HG03139 (cell line): ENCODE measurements at regions not wholly inside any gene's neighbourhood (a gene's known extent, or its start where the extent isn't known, plus 50 kb on each side); places are given as distances from the start of the nearest gene placed in this dataset.

Experiments
- ATAC-seq: cut with Tn5 transposase; IDR thresholded peaks from one replicate; pipeline ENCODE4 v1.9.1; 2021; ENCODE audit not compliant: unreplicated experiment

DNA sequence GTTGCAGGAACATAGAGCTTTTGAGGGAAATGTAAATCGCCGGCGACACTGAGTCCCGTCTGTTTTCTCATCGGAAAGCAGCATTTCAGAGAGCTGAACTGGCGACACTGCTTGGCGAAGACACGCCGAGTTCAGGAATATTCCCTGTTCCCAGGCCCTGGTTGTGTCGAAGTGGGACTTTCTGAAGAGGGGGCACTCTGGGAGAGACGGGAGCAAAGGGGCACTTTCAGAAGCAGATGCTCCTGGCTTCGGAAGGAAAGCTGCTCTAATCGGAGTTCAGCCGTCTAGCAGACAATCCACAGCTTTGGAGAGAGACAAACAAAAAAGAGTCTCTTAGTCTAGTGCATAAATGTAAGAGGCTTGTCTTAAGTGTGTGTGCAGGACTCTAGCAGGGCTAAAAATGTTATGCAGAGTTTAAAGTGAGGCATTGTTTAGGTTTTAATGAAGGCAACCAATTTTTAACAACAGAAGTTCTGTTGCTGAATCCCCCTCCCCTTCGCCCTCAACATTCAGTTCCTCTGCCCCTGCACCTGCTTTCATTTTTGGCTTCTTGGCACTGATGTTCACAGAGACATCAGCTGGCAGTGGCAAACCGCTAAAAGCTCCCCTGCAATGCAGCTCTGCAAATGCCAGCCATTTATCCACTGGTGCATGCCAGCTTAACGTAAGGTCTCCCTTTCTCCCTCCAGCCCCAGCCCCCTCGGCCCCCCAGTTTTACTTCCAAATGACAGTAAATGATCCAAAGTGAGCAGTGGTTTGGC lies 289.5 kb upstream of the MPDZ start:
- ATAC-seq: no peak

DNA sequence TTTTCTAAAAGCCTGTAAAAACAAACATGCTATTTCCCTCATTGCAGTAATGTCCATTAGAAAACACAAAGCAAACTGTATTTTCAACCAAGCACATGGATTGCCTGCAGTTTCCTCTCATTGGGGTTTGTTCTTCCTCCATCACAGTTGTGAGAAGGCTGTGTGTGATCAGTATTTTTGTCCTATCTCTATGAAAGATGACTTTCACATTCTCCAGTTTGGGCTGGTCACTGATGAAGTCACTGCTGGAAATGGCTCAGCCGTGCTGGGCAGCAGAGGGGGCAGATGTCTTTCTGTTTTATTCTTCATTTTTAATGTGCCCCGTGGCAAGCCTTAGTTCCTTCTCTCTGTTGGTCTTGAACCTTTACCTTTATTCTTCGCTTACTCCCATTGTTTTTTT lies 288.9 kb upstream of the MPDZ start:
- no peak for ATAC-seq

DNA sequence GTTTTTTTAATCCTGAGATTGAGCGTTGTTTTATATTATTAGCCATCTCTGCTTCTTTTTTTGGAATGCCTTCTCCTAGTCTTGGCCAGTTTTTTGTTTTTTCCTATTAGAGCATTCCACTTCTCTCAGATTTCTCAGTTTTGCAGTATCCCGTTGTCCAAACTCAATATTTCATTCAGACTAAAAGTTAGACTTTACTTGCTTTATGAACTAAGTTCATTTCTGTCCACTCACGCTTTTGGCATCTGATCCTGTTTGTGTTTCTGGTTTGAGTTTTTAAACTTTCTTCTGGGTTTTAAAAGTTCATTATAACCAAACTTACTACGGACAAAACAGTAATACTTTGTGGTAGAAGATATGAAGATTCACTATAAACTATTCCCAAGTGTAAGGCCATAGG lies 288.3 kb upstream of the MPDZ start:
- ATAC-seq: no peak

DNA sequence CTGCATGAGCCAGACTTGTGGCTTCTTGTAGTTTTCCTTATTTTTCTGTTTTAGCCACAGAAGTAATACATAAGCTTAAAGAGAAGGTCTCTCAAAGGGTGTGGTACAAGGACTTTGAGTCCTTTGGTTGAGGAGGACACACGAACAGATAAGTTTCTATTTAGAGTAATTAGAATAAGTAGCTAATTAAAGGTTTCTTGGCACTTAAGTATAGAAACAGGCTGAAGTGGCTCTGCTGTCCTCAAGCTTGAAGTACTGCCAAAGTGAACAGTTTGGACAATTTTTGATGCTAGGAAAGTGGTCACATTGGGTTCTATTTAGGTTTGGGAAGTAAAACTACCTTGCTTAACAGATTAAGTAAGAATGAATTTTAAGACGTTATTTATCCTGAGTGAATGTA lies 278.3 kb upstream of the MPDZ start:
- ATAC-seq: no peak

DNA sequence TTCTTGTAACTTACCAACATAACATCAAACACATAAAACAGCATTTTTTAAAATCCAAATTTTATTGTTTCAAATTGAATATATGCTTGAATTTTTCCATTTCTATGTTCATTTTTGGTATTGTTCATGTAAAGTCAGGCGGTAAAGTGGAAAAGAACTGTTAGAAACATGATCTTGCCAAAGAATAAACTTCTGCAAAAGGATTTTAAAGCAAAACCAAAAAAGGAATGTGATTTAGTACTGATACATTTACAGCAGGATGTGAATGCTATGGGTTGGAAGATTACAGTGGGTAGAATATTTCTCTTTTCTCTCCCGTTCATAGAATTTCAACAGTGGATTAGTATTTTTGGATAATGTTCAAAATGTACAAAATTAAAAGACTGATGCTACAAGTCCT lies 277.2 kb upstream of the MPDZ start:
- no peak for ATAC-seq

DNA sequence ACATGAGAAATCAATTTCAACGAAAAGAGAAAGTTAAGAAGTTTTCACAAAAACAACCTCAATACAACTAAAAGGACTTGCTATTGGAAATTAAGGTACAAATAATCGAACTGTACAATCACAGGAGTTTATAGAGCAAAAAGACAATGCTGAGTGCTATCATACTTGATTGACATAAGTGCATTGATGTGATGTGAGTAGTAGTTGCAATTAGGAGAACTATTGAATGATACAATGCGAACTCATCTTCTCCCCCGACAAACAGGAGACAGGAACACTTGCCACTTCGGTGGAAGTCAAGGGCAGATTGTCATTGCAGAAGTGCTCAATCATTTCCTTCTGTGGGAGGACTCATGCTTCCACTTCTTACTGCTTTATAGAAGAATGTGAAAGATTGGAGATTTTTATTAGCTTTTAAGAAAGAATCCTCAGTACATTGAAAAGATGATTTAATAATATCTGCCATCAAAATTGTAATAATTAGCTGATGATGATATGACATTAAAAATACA lies 276.6 kb upstream of the MPDZ start:
- ATAC-seq: no peak

DNA sequence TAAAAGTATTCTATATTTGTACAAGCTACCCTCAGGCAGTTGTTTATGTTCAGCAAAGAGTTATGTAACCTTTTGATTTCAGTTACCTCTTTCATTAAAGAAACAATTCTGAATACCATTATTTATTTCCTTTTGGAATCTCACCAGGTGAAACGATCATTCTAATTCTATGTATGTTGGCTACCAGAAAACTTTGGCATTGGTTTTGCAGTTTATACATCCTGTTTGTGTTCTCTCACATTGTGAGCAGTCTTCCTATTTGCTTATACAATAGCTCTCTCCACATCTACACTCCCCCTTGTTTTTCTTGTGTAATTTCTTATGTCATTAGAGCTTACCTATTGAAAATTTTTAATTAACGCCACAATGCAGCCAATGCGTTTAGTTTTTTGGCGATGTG lies 276.0 kb upstream of the MPDZ start:
- no peak for ATAC-seq

DNA sequence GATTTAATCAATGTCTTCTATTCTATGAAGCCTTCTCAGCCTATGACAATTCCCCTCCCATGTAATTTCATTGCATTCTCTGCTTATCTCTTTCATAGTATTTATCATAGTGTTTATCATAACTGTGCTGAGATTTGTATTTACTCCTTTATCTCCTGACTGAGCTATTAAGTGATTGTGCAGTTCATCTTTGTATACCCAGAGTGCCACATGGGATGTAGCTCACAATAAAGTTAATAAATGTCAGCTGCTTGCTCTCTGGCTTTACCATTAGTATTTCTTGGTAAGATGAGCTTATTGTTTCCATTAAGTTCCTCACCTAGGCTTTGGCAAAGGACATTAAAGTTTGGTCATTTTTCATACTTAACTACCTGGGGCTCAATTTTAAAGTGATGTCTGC lies 275.1 kb upstream of the MPDZ start:
- ATAC-seq: no peak

DNA sequence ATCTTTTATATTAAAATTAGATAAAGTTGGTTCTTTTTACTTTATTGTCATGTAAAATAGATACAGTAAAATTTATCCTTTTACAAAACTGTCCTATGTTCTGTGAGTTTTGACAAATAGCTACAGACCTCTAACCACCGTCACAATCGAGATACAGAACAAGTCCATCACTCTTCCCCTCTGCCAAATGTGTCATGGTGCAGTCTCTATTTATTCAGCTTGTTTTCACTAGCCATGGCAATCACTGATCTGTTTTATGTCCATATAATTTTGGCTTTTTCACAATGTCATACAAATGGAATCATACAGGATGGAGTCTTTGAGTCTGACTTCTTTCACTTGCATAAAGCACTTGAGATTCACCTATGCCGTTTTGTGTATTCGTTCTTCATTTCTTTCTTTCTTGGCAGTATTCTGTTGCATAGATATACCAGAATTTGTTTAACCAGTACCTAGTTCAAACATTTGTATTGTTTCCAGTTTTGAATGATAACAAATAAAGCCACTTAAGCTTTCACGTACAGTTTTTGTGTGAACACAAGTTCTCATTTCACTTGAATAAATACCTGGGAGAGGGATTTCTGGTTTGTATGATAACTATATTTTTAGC lies 273.2 kb upstream of the MPDZ start:
- no peak for ATAC-seq

DNA sequence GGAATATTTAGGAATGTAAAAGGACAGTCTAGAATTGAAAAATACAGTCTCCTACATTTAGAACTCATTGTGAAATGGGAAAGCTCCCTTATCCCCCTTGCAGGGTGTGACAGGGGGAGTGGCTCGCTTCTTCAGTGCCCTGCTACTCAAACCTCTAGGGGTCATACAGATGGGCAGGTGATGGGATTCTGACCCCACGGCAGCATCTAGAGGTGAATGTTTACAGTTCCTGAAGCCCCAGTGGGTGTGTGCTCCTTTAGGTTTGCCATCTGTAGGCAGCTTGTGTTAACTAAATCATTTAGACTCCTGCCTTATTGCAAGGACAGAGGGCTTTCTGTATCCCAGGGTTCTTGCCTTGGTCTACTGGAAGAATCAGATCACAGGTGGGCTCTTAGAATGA lies 271.0 kb upstream of the MPDZ start:
- no peak for ATAC-seq

DNA sequence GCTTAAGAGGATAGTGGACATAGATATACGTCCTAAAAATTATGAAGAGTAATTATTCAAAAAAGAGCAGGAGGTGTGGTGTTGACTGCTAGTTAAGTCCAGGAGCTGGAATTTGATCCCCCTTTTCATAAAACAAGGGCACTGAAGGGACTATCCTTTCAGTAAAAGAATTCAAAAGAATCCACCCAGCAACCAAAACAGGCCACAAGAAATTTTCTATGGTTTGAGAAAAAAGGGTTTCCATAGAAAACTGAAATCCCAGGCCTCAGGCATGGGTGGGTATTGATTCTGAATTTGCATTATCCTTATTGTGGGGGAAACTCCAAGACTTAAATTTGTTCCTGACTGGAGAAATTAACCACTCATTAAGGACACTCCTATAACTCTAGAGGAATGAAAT lies 269.0 kb upstream of the MPDZ start:
- no peak for ATAC-seq

DNA sequence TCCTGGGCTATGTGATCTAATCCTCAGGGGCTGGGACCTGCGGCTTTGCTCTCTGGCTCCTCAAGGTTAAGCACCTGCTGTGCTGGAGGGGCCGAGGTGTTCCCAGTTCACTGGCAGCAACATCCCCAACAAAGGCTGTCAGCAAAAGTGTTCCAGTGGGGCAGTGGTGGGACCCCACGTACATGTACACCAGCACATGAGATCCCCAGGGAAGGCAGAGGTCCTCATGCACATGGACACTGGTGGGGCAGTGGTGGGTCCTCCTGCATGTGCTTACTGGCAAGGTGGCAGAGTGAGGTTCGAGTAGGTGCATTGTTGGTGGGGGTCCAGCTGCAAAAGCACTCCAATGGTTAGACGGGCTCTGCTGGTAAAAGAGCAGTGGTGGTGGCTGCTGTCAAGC lies 255.6 kb upstream of the MPDZ start:
- ATAC-seq: no peak

DNA sequence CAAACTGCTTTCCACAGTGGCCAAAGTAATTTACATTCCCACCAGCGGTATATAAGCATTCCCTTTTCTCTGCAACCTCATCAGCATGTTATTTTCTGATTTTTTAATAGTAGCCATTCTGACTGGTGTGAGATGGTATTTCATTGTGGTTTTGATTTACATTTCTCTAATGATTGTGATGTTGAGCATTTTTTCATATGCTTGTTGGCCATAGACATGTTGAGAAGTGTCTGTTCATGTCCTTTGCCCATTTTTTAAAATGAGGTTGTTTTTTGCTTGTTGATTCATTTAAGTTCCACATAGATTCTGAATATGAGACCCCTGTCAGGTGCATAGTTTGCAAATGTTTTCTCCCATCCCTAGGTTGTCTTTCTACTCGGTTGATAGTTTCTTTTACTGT lies 254.5 kb upstream of the MPDZ start:
- no peak for ATAC-seq

DNA sequence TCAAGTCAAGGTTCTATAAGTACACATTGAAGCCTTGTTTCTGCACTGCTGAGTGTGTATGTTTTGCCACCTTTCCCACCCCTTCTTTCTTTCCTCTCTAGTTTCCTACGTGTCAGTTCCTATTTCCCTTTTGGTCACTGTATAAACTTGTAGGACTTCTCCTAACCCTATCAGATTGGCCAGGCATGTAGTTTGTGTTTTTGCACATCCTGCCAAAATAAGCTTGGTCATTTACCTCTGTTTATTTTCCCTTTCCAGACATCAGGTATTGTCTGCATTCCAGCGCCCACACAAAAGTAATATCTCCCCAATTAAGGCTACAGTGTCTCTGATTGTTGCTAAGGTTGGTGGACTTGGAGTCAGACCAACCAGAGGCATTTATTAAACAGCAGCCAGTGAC lies 252.9 kb upstream of the MPDZ start:
- ATAC-seq: no peak

DNA sequence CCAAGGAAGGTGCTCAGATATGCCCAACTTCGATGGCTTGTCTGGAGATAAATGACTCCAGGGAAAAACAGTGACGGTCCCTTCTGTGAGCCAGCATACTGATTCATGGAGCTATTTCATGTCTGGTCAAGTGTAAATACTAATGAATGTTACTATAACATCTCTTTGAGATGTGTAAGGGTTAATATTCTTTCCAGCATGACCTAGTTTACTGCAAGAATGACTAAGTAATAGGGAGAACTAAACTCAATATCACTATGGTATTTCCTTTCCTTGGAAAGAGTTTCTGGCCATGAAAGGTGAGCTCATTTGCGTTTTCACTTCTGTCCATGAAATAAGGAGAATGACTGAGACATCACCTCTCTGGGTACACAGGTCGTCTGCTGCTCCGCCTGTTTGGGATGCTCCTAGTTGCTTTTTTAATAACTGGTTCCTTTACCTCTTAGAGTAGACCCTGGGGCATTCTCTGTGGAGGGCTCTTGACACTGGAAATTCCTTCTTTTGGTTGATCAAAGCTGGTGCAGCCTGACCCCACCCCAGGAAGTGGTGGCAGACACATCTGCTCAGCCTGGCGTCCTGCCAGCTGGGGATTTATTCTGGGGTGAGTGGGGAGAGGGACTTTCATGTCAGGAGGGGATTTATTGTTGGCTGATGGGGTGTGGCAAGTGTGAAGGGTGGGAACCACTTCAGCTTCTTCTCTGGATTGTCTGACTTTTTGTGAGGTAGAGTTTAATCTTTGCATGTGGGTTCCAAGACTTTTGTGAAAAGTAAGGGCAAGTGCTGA lies 250.0 kb upstream of the MPDZ start:
- no peak for ATAC-seq

DNA sequence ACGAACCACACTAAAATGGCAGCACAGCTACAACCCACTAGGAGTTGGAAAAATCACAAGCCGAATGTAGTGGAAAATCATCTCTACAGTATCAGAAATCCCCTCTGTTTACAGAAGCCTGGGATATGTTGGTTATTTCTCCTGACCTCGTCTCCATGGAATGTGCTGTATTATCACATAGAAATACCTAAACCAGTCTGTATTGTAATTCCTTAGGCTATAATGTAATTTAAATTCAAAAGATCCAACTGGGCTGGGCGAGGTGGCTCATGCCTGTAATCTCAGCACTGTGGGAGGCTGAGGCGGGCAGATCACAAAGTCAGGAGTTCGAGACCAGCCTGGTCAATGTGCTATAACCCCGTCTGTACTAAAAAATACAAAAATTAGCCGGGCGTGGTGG lies 244.8 kb upstream of the MPDZ start:
- no peak for ATAC-seq

DNA sequence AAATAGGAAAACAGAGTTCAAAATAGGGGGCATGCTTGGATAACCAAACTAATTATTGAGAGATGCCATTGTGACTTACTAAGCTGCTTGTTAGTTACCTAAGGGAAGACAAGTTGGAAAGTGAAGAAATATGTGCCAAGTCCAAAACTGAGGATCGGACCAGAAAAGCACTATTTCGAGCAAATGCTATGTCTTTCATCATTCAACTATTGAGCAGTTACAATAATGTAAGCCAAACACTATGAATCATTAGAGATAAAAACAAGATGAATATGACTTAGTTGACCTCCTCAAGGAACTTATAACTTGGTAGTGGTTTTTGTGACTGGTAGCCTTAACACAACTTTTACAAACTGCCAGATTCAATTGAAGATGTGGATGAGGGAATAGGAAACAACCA lies 240.6 kb upstream of the MPDZ start:
- ATAC-seq: no peak

DNA sequence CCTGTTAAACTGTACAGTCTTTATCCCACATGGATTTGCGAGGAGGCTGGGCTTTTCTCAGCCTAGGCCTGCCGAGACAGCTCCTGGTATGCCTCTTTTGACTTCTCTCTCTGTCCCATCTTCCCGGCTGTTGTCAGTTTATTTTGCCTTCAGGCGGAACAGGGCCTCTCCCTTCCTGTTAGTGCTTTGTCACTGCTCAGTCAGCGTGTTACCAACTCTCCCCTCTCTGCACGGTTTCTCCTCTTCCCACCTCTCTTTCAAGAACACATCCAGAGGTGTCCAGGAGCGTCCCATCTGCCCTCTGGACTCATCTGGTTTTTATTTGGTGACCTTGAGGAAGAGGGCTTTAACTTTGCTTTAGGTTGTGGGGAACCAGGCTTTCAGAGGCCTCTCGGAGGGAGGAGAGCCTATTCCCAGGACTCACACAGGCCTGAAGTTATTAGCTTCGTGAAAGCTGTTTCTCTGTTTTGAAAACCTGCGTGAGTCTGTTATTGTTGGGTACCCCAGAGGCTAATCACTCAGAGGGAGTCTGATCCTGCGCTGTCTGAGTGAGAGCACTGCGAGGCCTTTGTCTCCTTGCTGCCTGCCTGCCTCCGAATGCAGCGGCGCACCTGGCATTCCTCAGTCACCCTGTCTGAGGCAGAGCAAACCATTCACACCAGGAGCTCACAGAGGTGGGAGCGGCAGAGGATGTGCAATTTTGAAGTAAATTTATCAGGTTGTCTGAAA lies 234.4 kb upstream of the MPDZ start:
- no peak for ATAC-seq

DNA sequence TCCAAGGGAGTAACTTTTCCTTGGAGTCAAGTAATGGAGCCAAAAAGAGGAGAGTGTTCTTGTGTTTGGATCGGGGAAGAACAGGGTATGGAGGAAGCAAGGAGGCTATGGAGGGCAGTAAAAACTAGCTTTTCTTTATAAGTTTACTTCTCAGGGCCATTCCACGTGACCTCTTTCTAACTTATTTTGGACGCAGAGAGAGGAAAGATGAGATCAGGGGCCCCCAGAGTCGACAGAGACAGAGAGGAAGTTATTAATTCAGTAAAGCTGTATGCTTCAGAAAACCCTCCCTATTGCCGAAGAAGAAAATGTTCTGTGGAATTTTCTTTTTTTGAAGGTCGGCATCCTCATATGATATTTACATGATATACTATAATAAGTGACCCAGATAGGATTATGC lies 233.8 kb upstream of the MPDZ start:
- ATAC-seq: no peak

DNA sequence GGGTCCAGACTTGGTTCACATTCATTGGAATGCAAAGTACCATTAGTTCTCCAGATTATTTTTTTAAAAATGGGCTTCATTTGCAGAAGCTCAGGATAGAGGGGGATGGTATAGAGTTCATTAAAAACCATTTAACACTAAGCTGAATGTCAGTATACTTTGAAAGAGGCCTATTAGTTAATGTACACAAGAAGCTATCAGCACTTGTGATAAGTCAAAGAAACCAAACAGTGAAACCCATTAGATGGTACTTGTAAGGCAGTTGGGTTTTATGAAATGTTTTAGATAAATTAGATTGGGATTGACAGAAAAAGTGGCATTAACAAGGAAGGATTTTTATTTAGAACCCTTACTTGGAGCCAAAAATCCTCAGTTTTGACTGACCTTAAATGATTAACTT lies 229.2 kb upstream of the MPDZ start:
- ATAC-seq: no peak

DNA sequence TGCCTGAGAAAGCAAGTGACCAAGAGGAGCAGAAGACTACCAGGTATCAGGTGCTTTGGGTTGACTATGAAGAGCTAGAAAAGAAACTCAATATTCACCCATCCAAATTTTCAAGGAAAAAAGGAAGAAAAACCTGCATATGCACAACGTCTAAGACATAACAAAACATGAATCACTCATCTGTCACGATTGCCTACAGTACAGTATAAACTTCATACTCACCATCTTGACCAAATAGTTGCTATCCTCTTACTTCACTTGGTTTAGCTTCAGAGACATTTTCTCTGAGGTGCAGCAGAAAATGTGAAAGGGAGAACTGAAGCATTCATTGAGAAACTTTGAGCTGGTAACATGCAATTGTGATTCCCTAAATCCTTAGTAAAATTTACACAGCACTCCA lies 228.6 kb upstream of the MPDZ start:
- no peak for ATAC-seq
